IMR-90 (cell line): ENCODE measurements at regions not wholly inside any gene's neighbourhood (a gene's known extent, or its start where the extent isn't known, plus 50 kb on each side); places are given as distances from the start of the nearest gene placed in this dataset.

Experiments
- ATAC-seq: fragments of 200-7000 bp; cut with Tn5 transposase; 2 replicates; pipeline ENCODE4 v1.9.1; 2020; ENCODE audit warnings: low read depth, mild to moderate bottlenecking, moderate library complexity
- BruUV-seq: library from RNA; stranded (reverse); fragments of 400-500 nt; replicated peaks from 2 replicates; lab custom pipeline; 2021; lab: Mats Ljungman, UMichigan
- CTCF ChIA-PET: fragments of 300-600 bp; formaldehyde crosslinking; extraction: SDS; loops from one replicate; lab custom pipeline; 2021; ENCODE audit warnings: antibody characterized with exemption; lab: Yijun Ruan, JAX
- POLR2A ChIA-PET: fragments of 300-600 bp; sonication (Branson Sonifier 250); formaldehyde crosslinking; loops from one replicate; lab custom pipeline; 2022; ENCODE audit warnings: antibody characterized with exemption; ENCODE audit not compliant: unreplicated experiment; lab: Charles Lee
- DNase-seq: peaks from one replicate; pipeline ENCODE4 v3.0.0; 2013
- H2AFZ ChIP-seq: replicated peaks from 2 replicates; pipeline ENCODE3; 2013; ENCODE audit warnings: low read length, mild to moderate bottlenecking; ENCODE audit not compliant: poor library complexity
- H2AK5ac ChIP-seq: 2 replicates; pipeline ENCODE4 v1.6.1; 2013; ENCODE audit warnings: low read depth, low read length, inconsistent platforms
- H2AK9ac ChIP-seq: replicated peaks from 2 replicates; pipeline ENCODE3; 2013; ENCODE audit warnings: mild to moderate bottlenecking, low read depth, low read length, moderate library complexity; ENCODE audit not compliant: poor library complexity
- H2BK120ac ChIP-seq: 2 replicates; pipeline ENCODE4 v1.6.1; 2013; ENCODE audit warnings: low read depth, low read length, inconsistent platforms
- H2BK15ac ChIP-seq: 3 replicates; pipeline ENCODE4 v1.6.1; 2013; ENCODE audit warnings: low read depth, low read length, inconsistent platforms
- H2BK20ac ChIP-seq: 2 replicates; pipeline ENCODE4 v1.6.1; 2013; ENCODE audit warnings: low read depth, mild to moderate bottlenecking, inconsistent platforms, low read length, moderate library complexity
- H2BK5ac ChIP-seq: 2 replicates; pipeline ENCODE4 v1.6.1; 2013; ENCODE audit warnings: mild to moderate bottlenecking, low read depth, low read length, inconsistent platforms; ENCODE audit not compliant: poor library complexity, severe bottlenecking
- H3K14ac ChIP-seq: replicated peaks from 2 replicates; pipeline ENCODE4 v1.6.1; 2013; ENCODE audit warnings: low read depth, low read length, inconsistent platforms
- H3K18ac ChIP-seq: 2 replicates; pipeline ENCODE4 v1.6.1; 2013; ENCODE audit warnings: low read depth, low read length, control low read depth
- H3K23ac ChIP-seq: 2 replicates; pipeline ENCODE4 v1.6.1; 2013; ENCODE audit warnings: low read depth, low read length, inconsistent platforms
- H3K27ac ChIP-seq: 2 replicates; pipeline ENCODE4 v1.5.1; 2013; ENCODE audit warnings: mild to moderate bottlenecking, control low read depth, low read length; ENCODE audit not compliant: insufficient read depth
- H3K27me3 ChIP-seq: 2 replicates; pipeline ENCODE4 v1.6.1; 2013; ENCODE audit warnings: low read length; ENCODE audit not compliant: control insufficient read depth, insufficient read depth
- H3K36me3 ChIP-seq: 2 replicates; pipeline ENCODE4 v1.6.1; 2013; ENCODE audit warnings: low read length, mixed read lengths; ENCODE audit not compliant: control insufficient read depth, insufficient read depth
- H3K4ac ChIP-seq: 2 replicates; pipeline ENCODE4 v1.6.1; 2013; ENCODE audit warnings: low read depth, low read length, inconsistent platforms
- H3K4me1 ChIP-seq: 2 replicates; pipeline ENCODE4 v1.6.1; 2013; ENCODE audit warnings: low read length, mixed read lengths; ENCODE audit not compliant: control insufficient read depth, insufficient read depth
- H3K4me2 ChIP-seq: 2 replicates; pipeline ENCODE4 v1.6.1; 2013; ENCODE audit warnings: low read depth, mild to moderate bottlenecking, control low read depth, low read length, moderate library complexity
- H3K4me3 ChIP-seq: 2 replicates; pipeline ENCODE4 v1.5.1; 2013; ENCODE audit warnings: low read depth, mild to moderate bottlenecking, control low read depth, low read length, moderate library complexity; ENCODE audit not compliant: insufficient read depth
- H3K56ac ChIP-seq: 2 replicates; pipeline ENCODE4 v1.6.1; 2013; ENCODE audit warnings: low read length, inconsistent platforms; ENCODE audit not compliant: insufficient read depth; ENCODE audit errors: extremely low read depth
- H3K79me1 ChIP-seq, 2 experiments: 2 replicates each; pipeline ENCODE4 v1.6.1; 2013; ENCODE audit warnings: low read length in 2 of 2, inconsistent platforms in 1 of 2, low read depth in 1 of 2
- H3K9ac ChIP-seq: 2 replicates; pipeline ENCODE4 v1.6.1; 2013; ENCODE audit warnings: low read depth, low read length, control low read depth
- H3K9me1 ChIP-seq: 2 replicates; pipeline ENCODE4 v1.6.1; 2013; ENCODE audit warnings: low read length, inconsistent platforms; ENCODE audit not compliant: insufficient read depth
- H3K9me3 ChIP-seq: 2 replicates; pipeline ENCODE4 v1.6.1; 2013; ENCODE audit warnings: low read length; ENCODE audit not compliant: control insufficient read depth, insufficient read depth
- H4K20me1 ChIP-seq: 2 replicates; pipeline ENCODE4 v1.6.1; 2013; ENCODE audit warnings: low read length, inconsistent platforms; ENCODE audit not compliant: insufficient read depth
- H4K5ac ChIP-seq: 2 replicates; pipeline ENCODE4 v1.6.1; 2013; ENCODE audit warnings: mild to moderate bottlenecking, low read depth, low read length, control low read depth
- H4K8ac ChIP-seq, 2 experiments: 2 replicates each; pipeline ENCODE4 v1.6.1; 2013; ENCODE audit warnings: low read depth in 2 of 2, low read length in 2 of 2, control low read depth in 1 of 2, inconsistent platforms in 1 of 2
- H4K91ac ChIP-seq: 2 replicates; pipeline ENCODE4 v1.6.1; 2013; ENCODE audit warnings: low read depth, low read length, inconsistent platforms; ENCODE audit not compliant: insufficient read depth
- BHLHE40 ChIP-seq: fragments of 150-350 bp; IDR thresholded peaks from 2 replicates; pipeline ENCODE4 v1.6.1; 2016; ENCODE audit warnings: mild to moderate bottlenecking, low read depth, low read length
- CEBPB ChIP-seq: IDR thresholded peaks from 2 replicates; pipeline ENCODE4 v1.6.1; 2012; ENCODE audit warnings: low read depth, low read length, improper control_type of control experiment
- CHD1 ChIP-seq: IDR thresholded peaks from 2 replicates; pipeline ENCODE4 v1.6.1; 2012; ENCODE audit warnings: low read depth, low read length, improper control_type of control experiment
- ELK1 ChIP-seq: fragments of 150-350 bp; IDR thresholded peaks from 2 replicates; pipeline ENCODE4 v1.6.1; 2016; ENCODE audit warnings: low read depth, mild to moderate bottlenecking, low read length, moderate library complexity, borderline replicate concordance
- FOS ChIP-seq: fragments of 150-350 bp; IDR thresholded peaks from 2 replicates; pipeline ENCODE4 v1.6.1; 2016; ENCODE audit warnings: low read depth, low read length
- MAFK ChIP-seq: IDR thresholded peaks from 2 replicates; pipeline ENCODE4 v1.6.1; 2012; ENCODE audit warnings: low read depth, low read length, improper control_type of control experiment
- MXI1 ChIP-seq: IDR thresholded peaks from 2 replicates; pipeline ENCODE4 v1.6.1; 2012; ENCODE audit warnings: low read depth, mild to moderate bottlenecking, low read length, moderate library complexity, borderline replicate concordance
- NFE2L2 ChIP-seq: fragments of 150-350 bp; IDR thresholded peaks from 2 replicates; pipeline ENCODE4 v1.6.1; 2016; ENCODE audit warnings: low read depth, mild to moderate bottlenecking, low read length
- POLR2A ChIP-seq: IDR thresholded peaks from 2 replicates; pipeline ENCODE4 v1.6.1; 2012; ENCODE audit warnings: mild to moderate bottlenecking, low read depth, low read length
- RAD21 ChIP-seq: IDR thresholded peaks from 2 replicates; pipeline ENCODE4 v1.6.1; 2012; ENCODE audit warnings: low read length, improper control_type of control experiment
- RCOR1 ChIP-seq: IDR thresholded peaks from 2 replicates; pipeline ENCODE4 v1.6.1; 2012; ENCODE audit warnings: mild to moderate bottlenecking, low read length, improper control_type of control experiment; ENCODE audit not compliant: insufficient replicate concordance
- RFX5 ChIP-seq: IDR thresholded peaks from 2 replicates; pipeline ENCODE4 v1.8.0; 2012; ENCODE audit warnings: low read depth, mild to moderate bottlenecking, low read length, moderate library complexity
- SMC3 ChIP-seq: fragments of 150-350 bp; IDR thresholded peaks from 2 replicates; pipeline ENCODE4 v1.6.1; 2016; ENCODE audit warnings: low read depth, mild to moderate bottlenecking, antibody characterized with exemption, low read length, moderate library complexity
- USF2 ChIP-seq: fragments of 150-350 bp; IDR thresholded peaks from 2 replicates; pipeline ENCODE4 v1.6.1; 2017; ENCODE audit warnings: mild to moderate bottlenecking, antibody characterized with exemption, low read length, low read depth
- WGBS, 2 experiments: methylation state at CpG; one replicate each; pipeline versions ENCODE4 v1.1.5 to v1.1.7; 2013; ENCODE audit warnings: missing lambda C conversion rate in 2 of 2; ENCODE audit not compliant: insufficient read length in 1 of 2; ENCODE audit errors: extremely low coverage in 2 of 2; 5-methylcytosine and 5-hydroxymethylcytosine counted together
- dilution Hi-C: fragments of 300-500 bp; cut with HindIII; formaldehyde crosslinking; loops from one replicate; pipeline ENCODE4 v1.14.3; 2018; ENCODE audit warnings: low sequenced_read_pairs; ENCODE audit not compliant: unreplicated experiment
- in situ Hi-C: fragments of 300-500 bp; cut with MboI; formaldehyde crosslinking; loops from 3 replicates; pipeline ENCODE4 v1.14.3; 2019; ENCODE audit warnings: low sequenced_read_pairs, inconsistent platforms, mixed read lengths
- intact Hi-C: fragments of 100-400 bp; cut with micrococcal nuclease; formaldehyde crosslinking; loops from 2 replicates; pipeline ENCODE4 v1.10.0; 2022

- DNase-seq (no peak), ATAC-seq (no peak)
- Histone ChIP-seq H2AK5ac (no peak overlapping the region), H4K91ac (no peak overlapping the region), H2BK120ac (no peak overlapping the region), H3K27ac (no peak overlapping the region), H4K20me1 (no peaks in the 10 kb centered on the region), H3K4ac (no peak overlapping the region), H3K14ac (0 out of 2 replicates have a peak overlapping the region, but pooled peaks have one; percentile 15), H4K5ac (no peak overlapping the region), H3K56ac (no peak overlapping the region), H2AK9ac (no peak overlapping the region), H3K4me1 (peaks cover 4% of the 10 kb centered on the region), H2BK5ac (no peak overlapping the region), H2BK20ac (no peak overlapping the region), H3K27me3 (no peaks in the 10 kb centered on the region), H4K8ac (no peak overlapping the region), H3K4me2 (no peak overlapping the region), H3K18ac (no peak overlapping the region), H3K36me3 (no peaks in the 10 kb centered on the region), H2AFZ (no peak overlapping the region), H2BK15ac (no peak overlapping the region), H3K9me3 (no peaks in the 10 kb centered on the region), H3K9me1 (no peaks in the 10 kb centered on the region), H3K23ac (no peak overlapping the region), H3K9ac (no peak overlapping the region), H3K79me1 (no peaks in the 10 kb centered on the region), H3K4me3 (no peak overlapping the region)
- ChIA-PET CTCF (no interaction called here), POLR2A (no interaction called here)
- no peak for TF ChIP-seq MAFK
- no peak for TF ChIP-seq NFE2L2
- TF ChIP-seq ELK1: no peak
- TF ChIP-seq RCOR1: no peak
- no peak for TF ChIP-seq CEBPB
- no peak for TF ChIP-seq RAD21
- TF ChIP-seq FOS: no peak
- no peak for TF ChIP-seq USF2
- TF ChIP-seq CHD1: no peak
- TF ChIP-seq POLR2A: no peak
- TF ChIP-seq SMC3: no peak
- no peak for TF ChIP-seq MXI1
- TF ChIP-seq BHLHE40: no peak
- no peak for TF ChIP-seq RFX5
- BruUV-seq: no TSS peak
- in situ Hi-C loops (no loop called here), dilution Hi-C loops (no loop called here), intact Hi-C loops (no loop called here)
- WGBS, 2 experiments: 82% methylated on average over 4 of the region's 6 CpGs; no CpG with 5 or more reads in 1 of the 2 experiments
Observed at GRCh38 chr1:67584938-67585337, 100.1 kb upstream of the GADD45A start.
